SK-N-SH treated with all-trans-retinoic acid at 6 μM for 48 hours (cell line): ENCODE measurements at regions not wholly inside any gene's neighbourhood (a gene's known extent, or its start where the extent isn't known, plus 50 kb on each side); places are given as distances from the start of the nearest gene placed in this dataset.

Experiments used
- ARNTL ChIP-seq: fragments of 450-650 bp; formaldehyde crosslinking; IDR thresholded peaks from 2 replicates; pipeline ENCODE4 v1.5.0; 2020; ENCODE audit warnings: low read depth, mild to moderate bottlenecking, moderate library complexity, borderline replicate concordance
- PATZ1 ChIP-seq: fragments of 250-450 bp; sonication (Bioruptor Pico); IDR thresholded peaks from 2 replicates; pipeline ENCODE4 v1.8.0; 2020; ENCODE audit warnings: mild to moderate bottlenecking, moderate library complexity, borderline replicate concordance
- RARB ChIP-seq: fragments of 250-450 bp; sonication (Bioruptor Pico); IDR thresholded peaks from 2 replicates; pipeline ENCODE4 v1.8.0; 2021; ENCODE audit warnings: mild to moderate bottlenecking, moderate library complexity
- SNAI2 ChIP-seq: fragments of 250-450 bp; sonication (Bioruptor Pico); IDR thresholded peaks from 2 replicates; pipeline ENCODE4 v1.5.0; 2020; ENCODE audit warnings: mild to moderate bottlenecking, moderate library complexity
- ZNF70 ChIP-seq: fragments of 450-650 bp; formaldehyde crosslinking; IDR thresholded peaks from 2 replicates; pipeline ENCODE4 v1.5.0; 2020; ENCODE audit warnings: mild to moderate bottlenecking, moderate library complexity

GRCh38 chr4:100106982-100107381, 83.3 kb downstream of the DDIT4L start:
- TF ChIP-seq RARB = no peak
- no peak for TF ChIP-seq SNAI2 (CRISPR knock-in tag)
- no peak for TF ChIP-seq PATZ1 (CRISPR knock-in tag)
- TF ChIP-seq ARNTL = no peak
- no peak for TF ChIP-seq ZNF70
